Left ventricle myocardium superior (tissue), 1 donor: ENCODE measurements at regions not wholly inside any gene's neighbourhood (a gene's known extent, or its start where the extent isn't known, plus 50 kb on each side); places are given as distances from the start of the nearest gene placed in this dataset.

Experiments
- ATAC-seq: fragments of 200-7000 bp; cut with Tn5 transposase; one replicate; pipeline ENCODE4 v1.9.1; 2020; ENCODE audit warnings: mild to moderate bottlenecking, moderate library complexity
- DNase-seq: peaks from one replicate; pipeline ENCODE4 v3.0.0-alpha.2; 2020
- intact Hi-C: fragments of 100-400 bp; cut with micrococcal nuclease; formaldehyde crosslinking; loops from one replicate; pipeline ENCODE4 v1.11.0; 2022
- donor health status: DM: no; HTN: yes; CAD: no; lungs with severe emphysema.

DNA sequence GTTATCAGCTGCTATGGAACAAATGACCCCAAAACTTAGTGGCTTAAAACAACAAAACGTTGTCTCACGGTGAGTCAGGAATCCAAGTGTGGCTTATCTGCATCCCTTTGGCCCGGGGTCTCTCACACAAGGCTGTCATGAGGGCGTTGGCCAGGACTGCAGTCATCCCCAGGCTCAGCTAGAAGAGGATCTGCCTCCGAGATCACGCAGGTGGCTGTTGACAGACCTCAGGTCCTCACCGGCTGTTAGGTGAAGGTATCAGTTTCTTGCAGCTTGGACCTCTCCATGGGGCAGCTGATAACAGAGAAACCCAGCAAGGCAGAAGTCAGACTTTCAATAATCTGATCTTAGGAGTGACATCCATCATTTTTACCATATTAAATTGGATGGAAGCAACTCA is 52.7 kb upstream of the SYT6 start:
- intact Hi-C loops = no loop called here
- DNase-seq = no peak
- no peak for ATAC-seq

DNA sequence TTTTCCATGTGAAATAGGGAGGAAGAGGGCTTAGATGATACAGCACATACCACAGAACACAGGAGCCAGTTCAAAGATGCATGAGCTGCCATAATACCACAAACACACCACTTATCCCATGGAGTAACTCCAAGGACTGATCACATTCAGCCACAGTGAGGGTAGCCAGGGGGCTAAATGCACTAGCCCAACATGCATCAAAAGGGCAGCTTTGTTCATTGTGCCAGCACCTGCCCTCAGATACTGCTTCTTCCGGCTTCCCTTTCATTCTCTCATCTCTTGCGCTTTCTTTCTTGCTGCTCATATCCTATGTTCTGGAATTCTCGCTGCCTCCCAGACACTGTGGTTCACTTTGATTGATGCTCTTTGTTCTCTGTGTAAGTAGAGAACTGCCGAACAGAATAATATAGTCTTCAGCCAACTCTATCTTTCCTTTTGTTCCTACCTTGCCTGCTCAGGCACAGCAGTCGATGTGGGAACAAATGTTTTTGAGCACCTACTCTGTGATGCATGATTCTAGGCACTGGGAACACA is 50.0 kb upstream of the SYT6 start:
- no peak for ATAC-seq
- intact Hi-C loops = no loop called here
- DNase-seq = no peak
